ENCODE measurements at regions not wholly inside any gene's neighbourhood (a gene's known extent, or its start where the extent isn't known, plus 50 kb on each side); places are given as distances from the start of the nearest gene placed in this dataset.

DNA sequence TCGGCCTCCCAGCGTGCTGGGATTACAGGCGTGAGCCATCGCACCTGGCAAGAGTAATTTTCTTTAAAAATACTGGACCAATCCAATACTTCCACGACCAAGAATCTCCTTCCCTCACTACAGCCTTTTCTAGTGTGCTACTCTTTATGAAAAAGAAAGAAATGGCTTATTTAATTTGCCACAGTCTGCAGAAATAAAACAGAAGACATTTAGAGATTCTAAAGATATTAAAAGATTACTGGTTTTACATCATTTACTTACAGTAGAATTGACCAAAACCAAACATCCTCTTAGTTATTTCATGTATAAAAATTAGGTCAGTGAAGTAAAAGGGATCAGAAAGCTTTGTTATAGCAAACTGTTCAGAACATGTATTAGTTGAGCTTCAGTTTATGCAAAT is 679.6 kb downstream of the MAT2B start:
- H3K27me3 ChIP-seq (replicated peaks in 1 of 7): no peaks in the 10 kb centered on the region
- H3K4me3 ChIP-seq: no peak overlapping the region
- DNase-seq: no peak
- intact Hi-C loops (cut with DNase I; ENCODE audit: low total_unique reads): no loop called here
- H3K27ac ChIP-seq: no peak overlapping the region
- no peaks in the 10 kb centered on the region for H3K9me3 ChIP-seq
- no peaks in the 10 kb centered on the region for H3K4me1 ChIP-seq
- WGBS, 5 donors: 78 to 88% (median 85%) methylated on average over 5 of the region's 5 CpGs
- no peak for TF ChIP-seq POLR2A (IDR thresholded peaks at IDR 0.05)
- no peak for TF ChIP-seq CTCF (IDR thresholded peaks at IDR 0.05 in 8 of 11, conservative IDR thresholded peaks at IDR 0.05 in 3 of 11)
- TF ChIP-seq POLR2AphosphoS5 (IDR thresholded peaks at IDR 0.05): no peak
- no peaks in the 10 kb centered on the region for H3K36me3 ChIP-seq

DNA sequence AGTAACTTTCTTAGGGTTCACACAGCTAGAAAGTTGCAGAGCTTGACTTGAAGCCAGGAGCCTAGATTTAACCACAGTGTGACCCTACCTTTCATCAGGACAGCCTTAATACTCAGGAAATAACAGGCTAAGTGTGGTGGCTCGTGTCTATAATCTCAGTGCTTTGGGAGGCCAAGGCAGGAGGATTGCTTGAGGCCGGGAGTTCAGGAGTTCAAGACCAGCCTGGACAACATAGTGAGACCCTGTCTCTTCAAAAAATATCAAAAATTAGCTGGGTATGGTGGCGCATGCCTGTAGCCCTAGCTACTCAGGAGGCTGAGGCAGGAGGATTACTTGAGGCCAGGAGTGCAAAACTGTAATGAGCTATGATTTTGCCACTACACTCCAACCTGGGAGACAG is 681.1 kb downstream of the MAT2B start:
- no peak overlapping the region for H3K4me3 ChIP-seq
- no peaks in the 10 kb centered on the region for H3K9me3 ChIP-seq
- TF ChIP-seq POLR2A (IDR thresholded peaks at IDR 0.05) (no peak), CTCF (IDR thresholded peaks at IDR 0.05 in 8 of 11, conservative IDR thresholded peaks at IDR 0.05 in 3 of 11) (no peak), POLR2AphosphoS5 (IDR thresholded peaks at IDR 0.05) (no peak)
- H3K27ac ChIP-seq: no peak overlapping the region
- intact Hi-C loops (cut with DNase I; ENCODE audit: low total_unique reads): no loop called here
- no peak for DNase-seq
- no peaks in the 10 kb centered on the region for H3K36me3 ChIP-seq
- 61 to 81% (median 71%) methylated on average over 3 of the region's 3 CpGs for WGBS, 5 donors
- no peaks in the 10 kb centered on the region for H3K4me1 ChIP-seq
- H3K27me3 ChIP-seq (replicated peaks in 1 of 7): no peaks in the 10 kb centered on the region

GRCh38 chr5:164187785-164188184 is 682.4 kb downstream of the MAT2B start:
- DNase-seq: no peak
- Histone ChIP-seq H3K4me3 (no peak overlapping the region), H3K27ac (no peak overlapping the region), H3K36me3 (no peaks in the 10 kb centered on the region), H3K9me3 (no peaks in the 10 kb centered on the region), H3K27me3 (replicated peaks in 1 of 7) (no peaks in the 10 kb centered on the region), H3K4me1 (no peaks in the 10 kb centered on the region)
- TF ChIP-seq CTCF (IDR thresholded peaks at IDR 0.05 in 8 of 11, conservative IDR thresholded peaks at IDR 0.05 in 3 of 11) (no peak), POLR2A (IDR thresholded peaks at IDR 0.05) (no peak), POLR2AphosphoS5 (IDR thresholded peaks at IDR 0.05) (no peak)
- intact Hi-C loops (cut with DNase I; ENCODE audit: low total_unique reads): no loop called here
- WGBS, 5 donors: 60 to 74% (median 60%) methylated on average over 2 of the region's 2 CpGs

DNA sequence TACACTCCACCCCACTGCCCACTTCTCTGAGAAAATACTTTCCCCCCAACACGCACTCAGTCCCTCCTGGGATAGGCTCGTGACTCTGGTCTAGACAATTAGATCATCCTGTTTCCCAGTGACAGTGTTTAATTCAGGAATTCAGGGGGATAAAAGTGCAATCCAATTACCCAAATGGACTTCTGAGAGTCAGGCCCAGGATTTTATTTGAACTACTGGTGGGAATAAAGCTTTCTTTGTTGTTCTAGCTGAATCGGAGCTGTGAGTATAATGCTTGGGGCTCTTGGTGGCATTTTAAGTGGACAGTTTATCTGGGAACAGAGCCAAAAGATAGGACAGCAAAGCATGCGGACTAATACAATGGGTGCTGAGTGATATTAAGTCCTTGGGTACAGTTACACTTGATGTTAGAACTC is 683.3 kb downstream of the MAT2B start:
- Histone ChIP-seq H3K27ac (no peak overlapping the region), H3K9me3 (no peaks in the 10 kb centered on the region), H3K36me3 (no peaks in the 10 kb centered on the region), H3K4me1 (no peaks in the 10 kb centered on the region), H3K4me3 (no peak overlapping the region), H3K27me3 (replicated peaks in 1 of 7) (no peaks in the 10 kb centered on the region)
- no peak for TF ChIP-seq CTCF (IDR thresholded peaks at IDR 0.05 in 8 of 11, conservative IDR thresholded peaks at IDR 0.05 in 3 of 11)
- TF ChIP-seq POLR2A (IDR thresholded peaks at IDR 0.05): no peak
- no peak for TF ChIP-seq POLR2AphosphoS5 (IDR thresholded peaks at IDR 0.05)
- DNase-seq: no peak
- WGBS, 5 donors: 52 to 77% (median 67%) methylated on average over 4 of the region's 4 CpGs
- intact Hi-C loops (cut with DNase I; ENCODE audit: low total_unique reads): no loop called here
